SU-DHL-6 (cell line): ENCODE measurements at regions not wholly inside any gene's neighbourhood (a gene's known extent, or its start where the extent isn't known, plus 50 kb on each side); places are given as distances from the start of the nearest gene placed in this dataset.

ENCODE experiments used
- H2AFZ ChIP-seq: fragments of 200-600 bp; sonication (generic); 2 replicates; pipeline ENCODE4 v1.6.1; 2014; ENCODE audit warnings: low read depth, mild to moderate bottlenecking, moderate library complexity, mixed read lengths, antibody characterized with exemption, low read length; ENCODE audit not compliant: severe bottlenecking
- H3F3A ChIP-seq: fragments of 200-600 bp; shearing (Covaris generic); 2 replicates; pipeline ENCODE4 v1.6.0; 2016; ENCODE audit warnings: antibody characterized with exemption, mild to moderate bottlenecking; ENCODE audit not compliant: insufficient read depth
- H3K27ac ChIP-seq: fragments of 200-600 bp; sonication (generic); 2 replicates; pipeline ENCODE4 v1.5.1; 2016; ENCODE audit warnings: low read depth, mild to moderate bottlenecking, low read length, moderate library complexity, mixed read lengths
- H3K27me3 ChIP-seq: fragments of 200-600 bp; sonication (generic), shearing (Covaris generic); 2 replicates; pipeline ENCODE4 v1.6.0; 2014; ENCODE audit warnings: mild to moderate bottlenecking, low read length
- H3K36me3 ChIP-seq: fragments of 200-600 bp; sonication (generic); 2 replicates; pipeline ENCODE4 v1.6.1; 2014; ENCODE audit warnings: mild to moderate bottlenecking, low read length, mixed read lengths
- H3K4me2 ChIP-seq: fragments of 300-600, 200-600 bp; shearing (Covaris generic), sonication (generic); 2 replicates; pipeline ENCODE4 v1.6.0; 2014; ENCODE audit warnings: low read length, low read depth, mild to moderate bottlenecking; ENCODE audit not compliant: poor library complexity, severe bottlenecking
- H3K4me3 ChIP-seq: fragments of 200-600 bp; sonication (generic); 2 replicates; pipeline ENCODE4 v1.5.1; 2014; ENCODE audit warnings: antibody characterized with exemption, low read length, mild to moderate bottlenecking, mixed read lengths; ENCODE audit not compliant: insufficient read depth, poor library complexity, severe bottlenecking
- H3K79me2 ChIP-seq: fragments of 200-600 bp; sonication (generic); 2 replicates; pipeline ENCODE4 v1.6.1; 2014; ENCODE audit warnings: mild to moderate bottlenecking, low read length, moderate library complexity; ENCODE audit not compliant: insufficient read depth
- H3K9ac ChIP-seq: fragments of 200-600 bp; sonication (generic); 2 replicates; pipeline ENCODE4 v1.7.0; 2014; ENCODE audit warnings: mild to moderate bottlenecking, low read length
- H3K9me2 ChIP-seq: fragments of 200-600 bp; sonication (generic); replicated peaks from 2 replicates; pipeline ENCODE4 v1.6.1; 2014; ENCODE audit warnings: low read length; ENCODE audit not compliant: insufficient read depth
- H3K9me3 ChIP-seq: fragments of 200-600 bp; sonication (generic); 2 replicates; pipeline ENCODE4 v1.6.1; 2014; ENCODE audit warnings: low read length, mixed read lengths; ENCODE audit not compliant: insufficient read depth
- H4K20me1 ChIP-seq: fragments of 200-600 bp; sonication (generic); 2 replicates; pipeline ENCODE4 v1.6.1; 2014; ENCODE audit warnings: low read depth, mild to moderate bottlenecking, antibody characterized with exemption, low read length, moderate library complexity, mixed read lengths
- CTCF ChIP-seq: fragments of 200-600 bp; sonication (generic); IDR thresholded peaks from one replicate; pipeline ENCODE4 v1.5.1; 2017; ENCODE audit warnings: antibody characterized with exemption, mild to moderate bottlenecking, low read length, moderate library complexity; ENCODE audit not compliant: insufficient read depth, poor library complexity, severe bottlenecking
- EZH2phosphoT487 ChIP-seq: fragments of 200-600 bp; sonication (generic), shearing (Covaris generic); conservative IDR thresholded peaks from 2 replicates; pipeline ENCODE4 v1.6.1; 2018; ENCODE audit warnings: mild to moderate bottlenecking, antibody characterized with exemption, low read length, moderate library complexity, mixed read lengths

GRCh38 chr5:161176221-161176620 lies 324.2 kb upstream of the ATP10B start:
- H2AFZ ChIP-seq: no peak overlapping the region
- no peak for TF ChIP-seq EZH2phosphoT487
- TF ChIP-seq CTCF: no peak
- H3K27me3 ChIP-seq: no peaks in the 10 kb centered on the region

GRCh38 chr5:161169776-161170175 lies 317.8 kb upstream of the ATP10B start:
- H3K79me2 ChIP-seq: no peaks in the 10 kb centered on the region
- H3K27me3 ChIP-seq: no peaks in the 10 kb centered on the region
- no peak overlapping the region for H2AFZ ChIP-seq
- TF ChIP-seq CTCF (no peak), EZH2phosphoT487 (no peak)
- H3K36me3 ChIP-seq: no peaks in the 10 kb centered on the region
- no peaks in the 10 kb centered on the region for H3K9me3 ChIP-seq
- H4K20me1 ChIP-seq: no peaks in the 10 kb centered on the region
- no peak overlapping the region for H3K27ac ChIP-seq
- H3K4me2 ChIP-seq: no peak overlapping the region
- H3K4me3 ChIP-seq: no peak overlapping the region
- H3F3A ChIP-seq: no peaks in the 10 kb centered on the region
- no peaks in the 10 kb centered on the region for H3K9me2 ChIP-seq
- no peak overlapping the region for H3K9ac ChIP-seq

More at GRCh38 chr5:161176221-161176620, 324.2 kb upstream of the ATP10B start:
- no peaks in the 10 kb centered on the region for H4K20me1 ChIP-seq
- H3K9ac ChIP-seq: no peak overlapping the region
- H3K4me2 ChIP-seq: no peak overlapping the region
- no peaks in the 10 kb centered on the region for H3K79me2 ChIP-seq
- H3F3A ChIP-seq: no peaks in the 10 kb centered on the region
- H3K9me2 ChIP-seq: no peaks in the 10 kb centered on the region
- no peak overlapping the region for H3K4me3 ChIP-seq
- no peaks in the 10 kb centered on the region for H3K36me3 ChIP-seq
- no peak overlapping the region for H3K27ac ChIP-seq
- H3K9me3 ChIP-seq: no peaks in the 10 kb centered on the region

GRCh38 chr5:161167016-161167767 lies 315.2 kb upstream of the ATP10B start:
- H3K4me3 ChIP-seq: no peak overlapping the region
- H3K36me3 ChIP-seq: no peaks in the 10 kb centered on the region
- H3K4me2 ChIP-seq: no peak overlapping the region
- H3K27me3 ChIP-seq: no peaks in the 10 kb centered on the region
- H3K9ac ChIP-seq: no peak overlapping the region
- TF ChIP-seq EZH2phosphoT487: no peak
- TF ChIP-seq CTCF: no peak
- H2AFZ ChIP-seq: no peak overlapping the region
- H3K27ac ChIP-seq: no peak overlapping the region
- H4K20me1 ChIP-seq: no peaks in the 10 kb centered on the region
- H3K9me2 ChIP-seq: no peaks in the 10 kb centered on the region
- H3K79me2 ChIP-seq: no peaks in the 10 kb centered on the region
- no peaks in the 10 kb centered on the region for H3K9me3 ChIP-seq
- no peaks in the 10 kb centered on the region for H3F3A ChIP-seq
